ENCODE measurements at regions not wholly inside any gene's neighbourhood (a gene's known extent, or its start where the extent isn't known, plus 50 kb on each side); places are given as distances from the start of the nearest gene placed in this dataset.

- Histone ChIP-seq H3K4me1 (ENCODE audit: control insufficient read depth in 1 of 2, insufficient read depth in 2 of 2, low read depth in 1 of 2, low read length in 1 of 2) (no peaks in the 10 kb centered on the region), H3K9ac (no peak overlapping the region), H3K79me2 (ENCODE audit: insufficient read depth) (no peaks in the 10 kb centered on the region), H3K27me3 (ENCODE audit: insufficient read depth) (peaks cover 8% of the 10 kb centered on the region; the same call in 1 of the 2 replicates), H2AFZ (ENCODE audit: low read depth) (no peak overlapping the region), H3K9me2 (no peaks in the 10 kb centered on the region), H4K20me1 (ENCODE audit: insufficient read depth) (no peaks in the 10 kb centered on the region), H3F3A (replicated peaks; ENCODE audit: insufficient read depth) (no peaks in the 10 kb centered on the region), H3K4me3 (ENCODE audit: low read depth in 2 of 2, low read length in 1 of 2) (no peak overlapping the region), H3K4me2 (no peak overlapping the region), H3K36me3 (replicated peaks in 1 of 2; ENCODE audit: control insufficient read depth in 1 of 2, insufficient read depth in 2 of 2, low read length in 1 of 2) (no peaks in the 10 kb centered on the region), H3K27ac (ENCODE audit: low read depth in 2 of 2, low read length in 1 of 2) (no peak overlapping the region), H3K9me3 (no peaks in the 10 kb centered on the region)
- DNase-seq: no peak
- ChIA-PET CTCF (interaction anchor here (1.4 to 2.3 kb wide), 2 partner anchors 44 to 85 kb away, joined by 6 to 7 read pairs; no protein-coding TSS in a partner anchor), POLR2A (no interaction called here)
- whole genome bisulfite sequencing (ENCODE audit: low lambda C conversion rate): 59% methylated on average over 1 of the region's 1 CpG
- TF ChIP-seq REST (IDR thresholded peaks at IDR 0.05; ENCODE audit: low read depth, low read length) (no peak), RAD21 (IDR thresholded peaks at IDR 0.05; ENCODE audit: low read length) (no peak), RFX5 (IDR thresholded peaks at IDR 0.05; ENCODE audit: low read length) (no peak), SIN3A (IDR thresholded peaks at IDR 0.05; ENCODE audit: borderline replicate concordance, low read depth, low read length) (no peak), MXI1 (IDR thresholded peaks at IDR 0.05; ENCODE audit: low read depth, low read length) (no peak), CTCF (IDR thresholded peaks at IDR 0.05) (no peak), ZBTB33 (IDR thresholded peaks at IDR 0.05; ENCODE audit: borderline replicate concordance, low read depth) (no peak), RXRA (IDR thresholded peaks at IDR 0.05; ENCODE audit: borderline replicate concordance, low read depth) (no peak), YY1 (IDR thresholded peaks at IDR 0.05; ENCODE audit: low read depth) (no peak), POLR2AphosphoS5 (IDR thresholded peaks at IDR 0.05; ENCODE audit: low read depth, low read length) (no peak), ELF1 (IDR thresholded peaks at IDR 0.05) (no peak), PBX3 (IDR thresholded peaks at IDR 0.05) (no peak), NRF1 (IDR thresholded peaks at IDR 0.05; ENCODE audit: low read depth, low read length) (no peak), USF2 (IDR thresholded peaks at IDR 0.05; ENCODE audit: borderline replicate concordance, low read depth, low read length) (no peak), IRF3 (IDR thresholded peaks at IDR 0.05; ENCODE audit: low read depth, low read length) (no peak), TCF12 (IDR thresholded peaks at IDR 0.05) (no peak), TAF1 (IDR thresholded peaks at IDR 0.05; ENCODE audit: borderline replicate concordance, low read depth, low read length) (no peak), EP300 (IDR thresholded peaks at IDR 0.05; ENCODE audit: borderline replicate concordance in 1 of 2, low read depth in 1 of 2, low read length in 1 of 2) (no peak)
Measured at GRCh38 chr4:185090592-185090991, 52.5 kb upstream of the SLC25A4 start.
